HCT116 (cell line): ENCODE measurements at regions not wholly inside any gene's neighbourhood (a gene's known extent, or its start where the extent isn't known, plus 50 kb on each side); places are given as distances from the start of the nearest gene placed in this dataset.

ENCODE experiments used
- ATAC-seq: fragments of 200-7000 bp; cut with Tn5 transposase; 2 replicates; pipeline ENCODE4 v1.9.1; 2020; ENCODE audit warnings: mild to moderate bottlenecking, moderate library complexity
- BruUV-seq: library from RNA; stranded (reverse); fragments of 400-500 nt; replicated peaks from 2 replicates; lab custom pipeline; 2021; lab: Mats Ljungman, UMichigan
- CTCF ChIA-PET: fragments of 300-600 bp; sonication (Branson Sonifier 250); formaldehyde crosslinking; loops from one replicate; lab custom pipeline; 2021; ENCODE audit warnings: antibody characterized with exemption; lab: Charles Lee
- POLR2A ChIA-PET: fragments of 300-600, 350-600 bp; sonication (Branson Sonifier 250); formaldehyde crosslinking; loops from one replicate; lab custom pipeline; 2021; ENCODE audit warnings: antibody characterized with exemption; lab: Charles Lee
- RAD21 ChIA-PET, 2 experiments: fragments of 300-600 bp; sonication (Branson Sonifier 250); formaldehyde crosslinking; loops; one replicate each; lab custom pipeline; 2023; ENCODE audit warnings: low total read pairs in 2 of 2; ENCODE audit not compliant: uncharacterized antibody in 2 of 2, unreplicated experiment in 2 of 2, low non-redundant PET in 1 of 2; lab: Charles Lee
- DNase-seq: peaks from one replicate; pipeline ENCODE4 v3.0.0-alpha.2; 2010; ENCODE audit warnings: low read depth, low spot score
- H2AFZ ChIP-seq: fragments of 200-600 bp; shearing (Covaris generic), sonication (generic); 2 replicates; pipeline ENCODE4 v1.6.1; 2017; ENCODE audit warnings: low read depth, mixed run types, mixed read lengths, antibody characterized with exemption, low read length; ENCODE audit not compliant: poor library complexity, severe bottlenecking
- H3K27ac ChIP-seq: 2 replicates; pipeline ENCODE4 v1.5.1; 2012; ENCODE audit warnings: low read depth, low read length
- H3K27me3 ChIP-seq: fragments of 200-600 bp; sonication (generic); 2 replicates; pipeline ENCODE4 v1.6.1; 2016; ENCODE audit warnings: mixed run types, low read length, mixed read lengths; ENCODE audit not compliant: insufficient read depth
- H3K36me3 ChIP-seq, 2 experiments: fragments of 200-500 bp in 1 of 2; fragments of 200-600 bp in 1 of 2; sonication (Bioruptor generic) in 1 of 2; sonication (generic) in 1 of 2; 2 replicates each; pipeline versions ENCODE4 v1.5.1 to v1.6.1; 2014 to 2016; ENCODE audit warnings: low read length in 2 of 2, inconsistent platforms in 1 of 2, mixed read lengths in 1 of 2, mixed run types in 1 of 2; ENCODE audit not compliant: insufficient read depth in 2 of 2, control insufficient read depth in 1 of 2
- H3K4me1 ChIP-seq, 2 experiments: fragments of 200-600 bp in 1 of 2; sonication (generic) in 1 of 2; 2 replicates each; pipeline versions ENCODE4 v1.5.1 to v1.6.1; 2012 to 2017; ENCODE audit warnings: low read length in 2 of 2, inconsistent platforms in 1 of 2, mild to moderate bottlenecking in 1 of 2, mixed read lengths in 1 of 2, mixed run types in 1 of 2, moderate library complexity in 1 of 2; ENCODE audit not compliant: insufficient read depth in 2 of 2, control insufficient read depth in 1 of 2
- H3K4me2 ChIP-seq: fragments of 200-600 bp; sonication (generic); 2 replicates; pipeline ENCODE4 v1.6.1; 2017; ENCODE audit warnings: mixed run types, low read length, mixed read lengths
- H3K4me3 ChIP-seq, 2 experiments: fragments of 200-600 bp in 1 of 2; sonication (generic) in 1 of 2; replicated peaks in 1 of 2; 2 replicates each; pipeline ENCODE4 v1.5.1; 2011 to 2016; ENCODE audit warnings: low read length in 2 of 2, control low read depth in 1 of 2, low read depth in 1 of 2, mild to moderate bottlenecking in 1 of 2, mixed read lengths in 1 of 2, mixed run types in 1 of 2
- H3K79me2 ChIP-seq: fragments of 200-600 bp; sonication (generic); 2 replicates; pipeline ENCODE4 v1.6.1; 2017; ENCODE audit warnings: mild to moderate bottlenecking, mixed run types, low read length, moderate library complexity, mixed read lengths; ENCODE audit not compliant: insufficient read depth
- H3K9ac ChIP-seq: fragments of 200-600 bp; sonication (generic); 2 replicates; pipeline ENCODE4 v1.6.1; 2016; ENCODE audit warnings: low read length, mixed read lengths
- H3K9me2 ChIP-seq: fragments of 200-600 bp; sonication (generic), shearing (Covaris generic); 2 replicates; pipeline ENCODE4 v1.6.1; 2017; ENCODE audit warnings: mixed run types, mild to moderate bottlenecking, moderate library complexity; ENCODE audit not compliant: insufficient read depth
- H3K9me3 ChIP-seq, 2 experiments: fragments of 200-500 bp in 1 of 2; fragments of 200-600 bp in 1 of 2; sonication (Bioruptor generic) in 1 of 2; sonication (generic) in 1 of 2; 2 replicates each; pipeline ENCODE4 v1.6.1; 2014 to 2017; ENCODE audit warnings: low read length in 2 of 2, mixed read lengths in 2 of 2, inconsistent platforms in 1 of 2, low read depth in 1 of 2, mild to moderate bottlenecking in 1 of 2, mixed run types in 1 of 2, moderate library complexity in 1 of 2; ENCODE audit not compliant: control insufficient read depth in 1 of 2, insufficient read depth in 1 of 2
- H4K20me1 ChIP-seq: fragments of 200-600 bp; sonication (generic), shearing (Covaris generic); 2 replicates; pipeline ENCODE4 v1.6.1; 2017; ENCODE audit warnings: mixed run types, mild to moderate bottlenecking, moderate library complexity; ENCODE audit not compliant: insufficient read depth
- ATF3 ChIP-seq: IDR thresholded peaks from 2 replicates; pipeline ENCODE4 v1.6.1; 2012
- CBX3 ChIP-seq: IDR thresholded peaks from 2 replicates; pipeline ENCODE4 v1.6.1; 2012; ENCODE audit warnings: low read depth
- CEBPB ChIP-seq: IDR thresholded peaks from 2 replicates; pipeline ENCODE4 v1.6.1; 2012; ENCODE audit warnings: low read depth
- EZH2 ChIP-seq: fragments of 200-600 bp; sonication (generic); IDR thresholded peaks from 2 replicates; pipeline ENCODE4 v1.6.1; 2017; ENCODE audit warnings: antibody characterized with exemption, mixed run types
- EZH2phosphoT487 ChIP-seq: fragments of 200-600 bp; IDR thresholded peaks from 2 replicates; pipeline ENCODE4 v1.6.1; 2018; ENCODE audit warnings: antibody characterized with exemption, borderline replicate concordance
- TCF7L2 ChIP-seq: IDR thresholded peaks from 2 replicates; pipeline ENCODE4 v1.7.0; 2011; ENCODE audit warnings: borderline replicate concordance, inconsistent platforms; ENCODE audit not compliant: insufficient read depth, insufficient read length; ENCODE audit errors: extremely low read depth
- intact Hi-C: fragments of 100-400 bp; cut with micrococcal nuclease; formaldehyde crosslinking; loops from 2 replicates; pipeline ENCODE4 v1.10.0; 2022
- TF ChIP-seq, protein P1 (sequence below): IDR thresholded peaks from 2 replicates; pipeline ENCODE4 v1.6.1; 2012

DNA sequence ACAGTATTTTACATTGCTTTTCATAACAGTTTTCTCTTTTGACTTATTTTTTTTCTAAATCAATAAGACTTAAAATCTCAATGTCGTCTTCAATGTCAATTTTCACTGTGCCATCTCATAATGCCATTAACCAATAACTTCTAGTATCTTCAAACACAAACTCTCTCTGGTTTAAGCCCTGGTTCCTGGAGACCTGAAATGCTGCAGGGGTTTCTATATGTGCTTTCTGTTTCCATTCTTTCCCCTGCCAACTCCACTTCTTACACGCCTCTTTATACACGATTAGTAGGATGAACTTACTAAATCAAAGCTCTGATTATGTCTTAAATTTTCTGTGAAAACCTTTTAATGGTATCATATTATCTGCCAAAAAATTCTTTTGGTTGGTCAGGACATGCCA is 191.4 kb downstream of the AMY1C start:
- ChIA-PET CTCF (no interaction called here), RAD21 (no interaction called here), POLR2A (no interaction called here)
- no TSS peak for BruUV-seq
- intact Hi-C loops, result no loop called here
- DNase-seq (no peak), ATAC-seq (no peak)
- H3K36me3 ChIP-seq, result no peaks in the 10 kb centered on the region
- no peaks in the 10 kb centered on the region for H3K4me1 ChIP-seq
- peaks cover 0 to 8% of the 10 kb centered on the region in 2 experiments; a peak in 2 of 4 replicates for H3K9me3 ChIP-seq
- no peaks in the 10 kb centered on the region for H4K20me1 ChIP-seq
- no peak overlapping the region for H2AFZ ChIP-seq
- H3K27ac ChIP-seq, result no peak overlapping the region
- TF ChIP-seq TCF7L2 (no peak), CEBPB (no peak), CBX3 (no peak), EZH2 (no peak), EZH2phosphoT487 (no peak)
- TF ChIP-seq, protein P1, sequence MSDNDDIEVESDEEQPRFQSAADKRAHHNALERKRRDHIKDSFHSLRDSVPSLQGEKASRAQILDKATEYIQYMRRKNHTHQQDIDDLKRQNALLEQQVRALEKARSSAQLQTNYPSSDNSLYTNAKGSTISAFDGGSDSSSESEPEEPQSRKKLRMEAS, result no peak
- H3K79me2 ChIP-seq, result no peaks in the 10 kb centered on the region
- H3K27me3 ChIP-seq, result no peaks in the 10 kb centered on the region
- no peaks in the 10 kb centered on the region for H3K9me2 ChIP-seq
- H3K4me2 ChIP-seq, result no peak overlapping the region
- H3K9ac ChIP-seq, result no peak overlapping the region
- H3K4me3 ChIP-seq, result no peak overlapping the region

- no peak overlapping the region for H3K4me3 ChIP-seq
- no peak overlapping the region for H3K4me2 ChIP-seq
- ChIA-PET RAD21 (no interaction called here), POLR2A (no interaction called here), CTCF (no interaction called here)
- H3K27me3 ChIP-seq, result no peaks in the 10 kb centered on the region
- H4K20me1 ChIP-seq, result no peaks in the 10 kb centered on the region
- intact Hi-C loops, result no loop called here
- no peaks in the 10 kb centered on the region for H3K4me1 ChIP-seq
- H3K9ac ChIP-seq, result no peak overlapping the region
- no peaks in the 10 kb centered on the region for H3K9me2 ChIP-seq
- no peak overlapping the region for H3K27ac ChIP-seq
- no TSS peak for BruUV-seq
- peaks cover 0 to 7% of the 10 kb centered on the region in 2 experiments; a peak in 2 of 4 replicates for H3K9me3 ChIP-seq
- H3K79me2 ChIP-seq, result no peaks in the 10 kb centered on the region
- no peak overlapping the region for H2AFZ ChIP-seq
- H3K36me3 ChIP-seq, result no peaks in the 10 kb centered on the region
- no peak for TF ChIP-seq ATF3
- no peak for DNase-seq
- ATAC-seq, result no peak
These were observed 192.3 kb downstream of the AMY1C start for GRCh38 chr1:103942029-103942428.
